Ishikawa (cell line): ENCODE measurements at regions not wholly inside any gene's neighbourhood (a gene's known extent, or its start where the extent isn't known, plus 50 kb on each side); places are given as distances from the start of the nearest gene placed in this dataset.
A peak's percentile ranks its signal among the peaks of the same experiment; 100 is the strongest.

Experiments
- CEBPB ChIP-seq: IDR thresholded peaks from 2 replicates; pipeline ENCODE4 v1.6.1; 2012
- CREB1 ChIP-seq: IDR thresholded peaks from 2 replicates; pipeline ENCODE4 v1.6.1; 2012; ENCODE audit warnings: low read depth
- EGR1 ChIP-seq: IDR thresholded peaks from 2 replicates; pipeline ENCODE4 v1.6.1; 2012
- EP300 ChIP-seq: IDR thresholded peaks from 2 replicates; pipeline ENCODE4 v1.6.1; 2012; ENCODE audit warnings: borderline replicate concordance
- FOXM1 ChIP-seq: IDR thresholded peaks from 2 replicates; pipeline ENCODE4 v1.6.1; 2012; ENCODE audit warnings: low read depth, borderline replicate concordance
- MAX ChIP-seq: IDR thresholded peaks from 2 replicates; pipeline ENCODE4 v1.6.1; 2012
- NFIC ChIP-seq: IDR thresholded peaks from 2 replicates; pipeline ENCODE4 v1.6.1; 2012
- RAD21 ChIP-seq: IDR thresholded peaks from 2 replicates; pipeline ENCODE4 v1.6.1; 2012; ENCODE audit warnings: low read depth
- TAF1 ChIP-seq: IDR thresholded peaks from 2 replicates; pipeline ENCODE4 v1.6.1; 2012; ENCODE audit warnings: low read depth, mild to moderate bottlenecking
- TCF12 ChIP-seq: IDR thresholded peaks from 2 replicates; pipeline ENCODE4 v1.6.1; 2012; ENCODE audit warnings: low read depth
- TEAD4 ChIP-seq: IDR thresholded peaks from 2 replicates; pipeline ENCODE4 v1.6.1; 2012
- USF1 ChIP-seq: IDR thresholded peaks from 2 replicates; pipeline ENCODE4 v1.6.1; 2012
- YY1 ChIP-seq: IDR thresholded peaks from 2 replicates; pipeline ENCODE4 v1.6.1; 2012; ENCODE audit warnings: low read depth
- ZBTB7A ChIP-seq: IDR thresholded peaks from 2 replicates; pipeline ENCODE4 v1.6.1; 2012; ENCODE audit warnings: low read depth
- TF ChIP-seq, protein P1 (sequence below): IDR thresholded peaks from 2 replicates; pipeline ENCODE4 v1.6.1; 2012; ENCODE audit warnings: low read depth, mild to moderate bottlenecking

- no peak for TF ChIP-seq TAF1
- TF ChIP-seq, protein P1, sequence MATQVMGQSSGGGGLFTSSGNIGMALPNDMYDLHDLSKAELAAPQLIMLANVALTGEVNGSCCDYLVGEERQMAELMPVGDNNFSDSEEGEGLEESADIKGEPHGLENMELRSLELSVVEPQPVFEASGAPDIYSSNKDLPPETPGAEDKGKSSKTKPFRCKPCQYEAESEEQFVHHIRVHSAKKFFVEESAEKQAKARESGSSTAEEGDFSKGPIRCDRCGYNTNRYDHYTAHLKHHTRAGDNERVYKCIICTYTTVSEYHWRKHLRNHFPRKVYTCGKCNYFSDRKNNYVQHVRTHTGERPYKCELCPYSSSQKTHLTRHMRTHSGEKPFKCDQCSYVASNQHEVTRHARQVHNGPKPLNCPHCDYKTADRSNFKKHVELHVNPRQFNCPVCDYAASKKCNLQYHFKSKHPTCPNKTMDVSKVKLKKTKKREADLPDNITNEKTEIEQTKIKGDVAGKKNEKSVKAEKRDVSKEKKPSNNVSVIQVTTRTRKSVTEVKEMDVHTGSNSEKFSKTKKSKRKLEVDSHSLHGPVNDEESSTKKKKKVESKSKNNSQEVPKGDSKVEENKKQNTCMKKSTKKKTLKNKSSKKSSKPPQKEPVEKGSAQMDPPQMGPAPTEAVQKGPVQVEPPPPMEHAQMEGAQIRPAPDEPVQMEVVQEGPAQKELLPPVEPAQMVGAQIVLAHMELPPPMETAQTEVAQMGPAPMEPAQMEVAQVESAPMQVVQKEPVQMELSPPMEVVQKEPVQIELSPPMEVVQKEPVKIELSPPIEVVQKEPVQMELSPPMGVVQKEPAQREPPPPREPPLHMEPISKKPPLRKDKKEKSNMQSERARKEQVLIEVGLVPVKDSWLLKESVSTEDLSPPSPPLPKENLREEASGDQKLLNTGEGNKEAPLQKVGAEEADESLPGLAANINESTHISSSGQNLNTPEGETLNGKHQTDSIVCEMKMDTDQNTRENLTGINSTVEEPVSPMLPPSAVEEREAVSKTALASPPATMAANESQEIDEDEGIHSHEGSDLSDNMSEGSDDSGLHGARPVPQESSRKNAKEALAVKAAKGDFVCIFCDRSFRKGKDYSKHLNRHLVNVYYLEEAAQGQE, result no peak
- peak; percentile 42; the same call in 1 of the 2 replicates for TF ChIP-seq CEBPB
Observed at GRCh38 chr2:235263205-235264120, 230.4 kb upstream of the AGAP1 start.

- TF ChIP-seq NFIC (no peak), USF1 (no peak), YY1 (no peak), TCF12 (no peak), ZBTB7A (no peak), RAD21 (no peak), EGR1 (no peak), MAX (no peak), CREB1 (no peak), EP300 (no peak), TEAD4 (no peak)
Observed at GRCh38 chr2:235264121-235264493, 229.7 kb upstream of the AGAP1 start.

DNA sequence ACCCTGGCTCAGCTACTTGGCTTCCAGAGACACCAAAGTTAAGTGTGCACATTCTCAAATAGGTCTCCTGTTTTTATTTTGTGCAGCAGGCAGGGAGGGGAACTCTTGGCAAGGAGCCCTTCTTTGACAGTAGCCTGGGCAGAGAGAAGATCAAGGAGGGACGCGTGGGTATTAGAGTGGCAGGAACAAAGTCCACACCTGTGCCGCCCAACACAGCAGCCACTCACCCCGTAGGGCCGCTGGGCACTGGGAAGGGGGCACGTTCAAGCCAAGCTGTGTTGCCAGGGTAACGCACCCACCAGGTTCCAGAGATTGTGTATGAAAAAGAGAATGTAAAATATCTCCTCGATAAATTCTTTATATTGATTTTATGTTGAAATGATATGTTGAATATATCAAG lies 229.3 kb upstream of the AGAP1 start:
- TF ChIP-seq MAX, result no peak
- no peak for TF ChIP-seq NFIC
- TF ChIP-seq FOXM1, result no peak
- no peak for TF ChIP-seq TAF1
- no peak for TF ChIP-seq CEBPB
- TF ChIP-seq ZBTB7A, result no peak
- TF ChIP-seq, protein P1, result no peak
- TF ChIP-seq YY1, result no peak
- no peak for TF ChIP-seq EP300
- no peak for TF ChIP-seq RAD21
- TF ChIP-seq EGR1, result no peak
- no peak for TF ChIP-seq TCF12
- TF ChIP-seq CREB1, result no peak
- TF ChIP-seq USF1, result no peak
- no peak for TF ChIP-seq TEAD4

DNA sequence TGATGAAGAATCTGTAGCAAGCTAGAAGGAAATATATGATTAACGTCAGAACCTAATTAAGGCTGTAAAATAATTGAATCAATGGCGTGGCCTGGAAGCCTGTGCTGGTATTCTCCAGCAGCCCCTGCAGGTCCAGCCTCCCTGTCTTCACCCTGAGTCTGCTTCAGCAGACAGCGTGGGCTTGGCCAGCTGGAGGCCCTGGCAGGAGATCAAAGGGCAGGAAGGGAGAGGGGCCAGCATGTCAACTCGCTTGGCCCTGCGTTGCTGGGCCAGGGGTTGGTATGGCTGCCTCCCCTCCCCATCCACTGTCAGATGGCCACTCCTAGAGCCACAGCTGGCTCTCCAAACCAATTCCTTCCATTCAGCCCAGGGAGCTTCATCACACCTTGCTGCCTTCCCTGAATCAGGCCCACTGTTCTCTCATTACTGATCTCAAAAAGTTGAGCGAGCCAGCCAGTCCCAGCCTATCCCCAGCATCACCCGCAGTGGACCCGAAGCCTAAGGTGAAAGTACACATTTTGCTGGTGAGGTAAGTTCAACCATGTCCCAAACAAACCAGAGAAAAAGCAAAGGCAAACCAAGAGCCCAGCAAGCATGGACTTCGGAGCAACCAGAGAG lies 228.4 kb upstream of the AGAP1 start:
- no peak for TF ChIP-seq TCF12
- no peak for TF ChIP-seq YY1
- no peak for TF ChIP-seq ZBTB7A
- TF ChIP-seq EGR1, result no peak
- no peak for TF ChIP-seq RAD21
- no peak for TF ChIP-seq TAF1
- TF ChIP-seq EP300, result no peak
- TF ChIP-seq, protein P1, result no peak
- no peak for TF ChIP-seq NFIC
- TF ChIP-seq USF1, result no peak
- no peak for TF ChIP-seq FOXM1
- TF ChIP-seq CEBPB, result no peak
- TF ChIP-seq TEAD4, result no peak
- no peak for TF ChIP-seq CREB1
